ENCODE measurements at regions not wholly inside any gene's neighbourhood (a gene's known extent, or its start where the extent isn't known, plus 50 kb on each side); places are given as distances from the start of the nearest gene placed in this dataset.

DNA sequence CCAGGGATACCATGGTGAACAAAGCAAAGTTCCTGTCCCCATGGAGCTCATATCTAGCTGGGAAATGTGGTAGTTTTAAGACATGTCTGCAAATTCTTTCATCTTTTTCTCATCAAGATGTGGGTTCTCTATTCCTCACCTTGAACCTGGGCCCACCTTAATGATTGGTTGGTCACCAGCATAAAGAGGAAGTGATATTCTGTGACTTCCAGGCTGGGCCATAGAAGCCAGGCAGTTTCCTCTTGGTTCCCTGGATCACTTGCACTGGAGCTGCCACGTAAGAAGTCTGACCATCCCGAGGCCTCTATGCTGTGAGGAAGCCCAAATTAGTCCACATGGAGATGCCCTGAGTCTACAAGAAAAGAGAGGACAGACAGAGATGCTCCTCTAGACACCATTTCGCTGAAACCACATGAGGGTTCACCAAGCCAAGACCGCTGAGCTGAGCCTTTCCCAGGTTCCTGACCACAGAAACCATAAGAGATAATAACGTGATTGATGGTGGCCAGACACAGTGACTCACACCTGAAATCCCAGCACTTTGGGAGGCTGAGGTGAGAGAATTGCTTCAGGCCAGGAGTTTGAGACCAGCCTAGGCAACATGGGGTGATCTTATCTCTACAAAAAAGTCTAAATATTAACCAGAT is 119.5 kb upstream of the ISX start:
- Histone ChIP-seq H3K27ac (ENCODE audit: low read depth, low read length) (no peak overlapping the region), H3K27me3 (ENCODE audit: insufficient read depth, low read length) (no peaks in the 10 kb centered on the region; the same call in 1 of the 2 replicates), H2AFZ (ENCODE audit: low read depth, low read length, poor library complexity, severe bottlenecking) (no peak overlapping the region), H3K4me2 (ENCODE audit: low read length) (no peak overlapping the region), H3K36me3 (ENCODE audit: control insufficient read depth in 1 of 2, insufficient read depth in 2 of 2, low read length in 2 of 2) (no peaks in the 10 kb centered on the region), H3K79me2 (ENCODE audit: insufficient read depth, low read length) (no peaks in the 10 kb centered on the region), H3K4me3 (replicated peaks in 1 of 2; ENCODE audit: low read depth in 1 of 2, low read length in 2 of 2) (no peak overlapping the region), H3K9me2 (ENCODE audit: insufficient read depth) (no peaks in the 10 kb centered on the region), H3K9ac (ENCODE audit: low read length) (no peak overlapping the region), H3K4me1 (ENCODE audit: control insufficient read depth in 1 of 2, insufficient read depth in 2 of 2, low read length in 2 of 2) (no peaks in the 10 kb centered on the region), H4K20me1 (ENCODE audit: insufficient read depth) (no peaks in the 10 kb centered on the region), H3K9me3 (ENCODE audit: control insufficient read depth in 1 of 2, insufficient read depth in 1 of 2, low read depth in 1 of 2, low read length in 2 of 2) (no peaks in the 10 kb centered on the region)
- ATAC-seq = no peak
- no peak for DNase-seq (ENCODE audit: low read depth, low spot score)
- BruUV-seq (replicated peaks) = no TSS peak
- RAD21 ChIA-PET (ENCODE audit: low non-redundant PET in 1 of 2, low total read pairs in 2 of 2, uncharacterized antibody in 2 of 2, unreplicated experiment in 2 of 2) = no interaction called here
- CTCF ChIA-PET = no interaction called here
- intact Hi-C loops (cut with micrococcal nuclease) = loop anchor here (10.0 kb wide), 1 partner anchor 208 kb away; no protein-coding TSS in a partner anchor
- POLR2A ChIA-PET = no interaction called here
- no peak for TF ChIP-seq EZH2phosphoT487 (IDR thresholded peaks at IDR 0.05; ENCODE audit: borderline replicate concordance)
- no peak for TF ChIP-seq RAD21 (IDR thresholded peaks at IDR 0.05; ENCODE audit: low read depth)
- TF ChIP-seq, protein P1, sequence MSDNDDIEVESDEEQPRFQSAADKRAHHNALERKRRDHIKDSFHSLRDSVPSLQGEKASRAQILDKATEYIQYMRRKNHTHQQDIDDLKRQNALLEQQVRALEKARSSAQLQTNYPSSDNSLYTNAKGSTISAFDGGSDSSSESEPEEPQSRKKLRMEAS (IDR thresholded peaks at IDR 0.05) = no peak
- TF ChIP-seq FOSL1 (IDR thresholded peaks at IDR 0.05; ENCODE audit: low read depth) = no peak
- TF ChIP-seq, protein P2, sequence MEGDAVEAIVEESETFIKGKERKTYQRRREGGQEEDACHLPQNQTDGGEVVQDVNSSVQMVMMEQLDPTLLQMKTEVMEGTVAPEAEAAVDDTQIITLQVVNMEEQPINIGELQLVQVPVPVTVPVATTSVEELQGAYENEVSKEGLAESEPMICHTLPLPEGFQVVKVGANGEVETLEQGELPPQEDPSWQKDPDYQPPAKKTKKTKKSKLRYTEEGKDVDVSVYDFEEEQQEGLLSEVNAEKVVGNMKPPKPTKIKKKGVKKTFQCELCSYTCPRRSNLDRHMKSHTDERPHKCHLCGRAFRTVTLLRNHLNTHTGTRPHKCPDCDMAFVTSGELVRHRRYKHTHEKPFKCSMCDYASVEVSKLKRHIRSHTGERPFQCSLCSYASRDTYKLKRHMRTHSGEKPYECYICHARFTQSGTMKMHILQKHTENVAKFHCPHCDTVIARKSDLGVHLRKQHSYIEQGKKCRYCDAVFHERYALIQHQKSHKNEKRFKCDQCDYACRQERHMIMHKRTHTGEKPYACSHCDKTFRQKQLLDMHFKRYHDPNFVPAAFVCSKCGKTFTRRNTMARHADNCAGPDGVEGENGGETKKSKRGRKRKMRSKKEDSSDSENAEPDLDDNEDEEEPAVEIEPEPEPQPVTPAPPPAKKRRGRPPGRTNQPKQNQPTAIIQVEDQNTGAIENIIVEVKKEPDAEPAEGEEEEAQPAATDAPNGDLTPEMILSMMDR (IDR thresholded peaks at IDR 0.05 in 2 of 3, conservative IDR thresholded peaks at IDR 0.05 in 1 of 3; ENCODE audit: borderline replicate concordance in 1 of 3, insufficient read depth in 1 of 3, low read depth in 2 of 3, low read length in 2 of 3) = no peak
- TF ChIP-seq ZFX (IDR thresholded peaks at IDR 0.05) = no peak
- TF ChIP-seq, protein P3, sequence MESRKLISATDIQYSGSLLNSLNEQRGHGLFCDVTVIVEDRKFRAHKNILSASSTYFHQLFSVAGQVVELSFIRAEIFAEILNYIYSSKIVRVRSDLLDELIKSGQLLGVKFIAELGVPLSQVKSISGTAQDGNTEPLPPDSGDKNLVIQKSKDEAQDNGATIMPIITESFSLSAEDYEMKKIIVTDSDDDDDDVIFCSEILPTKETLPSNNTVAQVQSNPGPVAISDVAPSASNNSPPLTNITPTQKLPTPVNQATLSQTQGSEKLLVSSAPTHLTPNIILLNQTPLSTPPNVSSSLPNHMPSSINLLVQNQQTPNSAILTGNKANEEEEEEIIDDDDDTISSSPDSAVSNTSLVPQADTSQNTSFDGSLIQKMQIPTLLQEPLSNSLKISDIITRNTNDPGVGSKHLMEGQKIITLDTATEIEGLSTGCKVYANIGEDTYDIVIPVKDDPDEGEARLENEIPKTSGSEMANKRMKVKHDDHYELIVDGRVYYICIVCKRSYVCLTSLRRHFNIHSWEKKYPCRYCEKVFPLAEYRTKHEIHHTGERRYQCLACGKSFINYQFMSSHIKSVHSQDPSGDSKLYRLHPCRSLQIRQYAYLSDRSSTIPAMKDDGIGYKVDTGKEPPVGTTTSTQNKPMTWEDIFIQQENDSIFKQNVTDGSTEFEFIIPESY (IDR thresholded peaks at IDR 0.05; ENCODE audit: extremely low read depth, insufficient replicate concordance, low read length) = no peak
- no peak for TF ChIP-seq ZNF274 (IDR thresholded peaks at IDR 0.05; ENCODE audit: low read depth, low read length)
